Fibroblast of pulmonary artery (primary cell): ENCODE measurements at regions not wholly inside any gene's neighbourhood (a gene's known extent, or its start where the extent isn't known, plus 50 kb on each side); places are given as distances from the start of the nearest gene placed in this dataset.

Experiments used
- DNase-seq: peaks from one replicate; pipeline ENCODE4 v3.0.0-alpha.2; 2010; ENCODE audit warnings: low read depth
- H3K4me3 ChIP-seq: replicated peaks from 2 replicates; pipeline ENCODE4 v1.5.1; 2011; ENCODE audit warnings: low read depth, mild to moderate bottlenecking, control low read depth, low read length, moderate library complexity
- CTCF ChIP-seq: IDR thresholded peaks from 2 replicates; pipeline ENCODE4 v1.5.1; 2011; ENCODE audit warnings: mild to moderate bottlenecking, control low read depth, low read length, inconsistent platforms; ENCODE audit errors: missing control alignments

- TF ChIP-seq CTCF = no peak
- H3K4me3 ChIP-seq = no peak overlapping the region
- DNase-seq = no peak
Observed at GRCh38 chr9:22855980-22856379, 409.4 kb downstream of the DMRTA1 start.

- no peak overlapping the region for H3K4me3 ChIP-seq
- no peak for DNase-seq
- no peak for TF ChIP-seq CTCF
Observed at GRCh38 chr9:22857316-22857715, 410.7 kb downstream of the DMRTA1 start.

- no peak overlapping the region for H3K4me3 ChIP-seq
- DNase-seq = no peak
- TF ChIP-seq CTCF = no peak
Observed at GRCh38 chr9:22863106-22863505, 416.5 kb downstream of the DMRTA1 start.

- TF ChIP-seq CTCF = no peak
- DNase-seq = no peak
- no peak overlapping the region for H3K4me3 ChIP-seq
Observed at GRCh38 chr9:22863736-22864135, 417.1 kb downstream of the DMRTA1 start.

GRCh38 chr9:22893196-22893843 lies 446.7 kb downstream of the DMRTA1 start:
- no peak for TF ChIP-seq CTCF
- no peak for DNase-seq
- no peak overlapping the region for H3K4me3 ChIP-seq

GRCh38 chr9:22898591-22898990 lies 452.0 kb downstream of the DMRTA1 start:
- TF ChIP-seq CTCF = no peak
- no peak overlapping the region for H3K4me3 ChIP-seq
- no peak for DNase-seq

GRCh38 chr9:22911632-22912031 lies 465.0 kb downstream of the DMRTA1 start:
- no peak for TF ChIP-seq CTCF
- DNase-seq = no peak
- no peak overlapping the region for H3K4me3 ChIP-seq
